CD8-positive, alpha-beta memory T cell (primary cell): ENCODE measurements at regions not wholly inside any gene's neighbourhood (a gene's known extent, or its start where the extent isn't known, plus 50 kb on each side); places are given as distances from the start of the nearest gene placed in this dataset.
A peak's percentile ranks its signal among the peaks of the same experiment; 100 is the strongest.

ENCODE experiments used
- CTCF ChIA-PET: fragments of 350-600 bp; sonication (Branson Sonifier 250); formaldehyde crosslinking; loops from one replicate; lab custom pipeline; 2021; ENCODE audit warnings: antibody characterized with exemption; lab: Charles Lee
- POLR2A ChIA-PET: fragments of 350-600 bp; sonication (Branson Sonifier 250); formaldehyde crosslinking; loops from one replicate; lab custom pipeline; 2021; ENCODE audit warnings: antibody characterized with exemption; lab: Charles Lee
- DNase-seq, 5 donors: peaks; one replicate each; pipeline versions ENCODE4 v3.0.0 to v3.0.0-alpha.2; 2020 to 2022; ENCODE audit warnings: mixed read lengths in 1 of 5
- H3K27ac ChIP-seq: one replicate; pipeline ENCODE4 v1.7.0; 2013; ENCODE audit warnings: low read depth, mild to moderate bottlenecking, low read length, moderate library complexity
- H3K27me3 ChIP-seq: 2 replicates; pipeline ENCODE4 v1.7.0; 2013; ENCODE audit warnings: low read length, mild to moderate bottlenecking; ENCODE audit not compliant: insufficient read depth, poor library complexity, severe bottlenecking
- H3K36me3 ChIP-seq: 2 replicates; pipeline ENCODE4 v1.7.0; 2013; ENCODE audit warnings: mild to moderate bottlenecking, low read length, moderate library complexity; ENCODE audit not compliant: insufficient read depth
- H3K4me1 ChIP-seq: 2 replicates; pipeline ENCODE4 v1.7.0; 2013; ENCODE audit warnings: mild to moderate bottlenecking, low read length, moderate library complexity; ENCODE audit not compliant: insufficient read depth
- H3K4me3 ChIP-seq: 2 replicates; pipeline ENCODE4 v1.7.0; 2013; ENCODE audit warnings: mild to moderate bottlenecking, low read length
- H3K9me3 ChIP-seq: 2 replicates; pipeline ENCODE4 v1.7.0; 2013; ENCODE audit warnings: mild to moderate bottlenecking, low read length
- H3K27ac Mint-ChIP-seq, 8 donors: one replicate each; pipeline ENCODE4 v1.8.0; 2020 to 2021; ENCODE audit warnings: mixed read lengths in 8 of 8, mild to moderate bottlenecking in 6 of 8, inconsistent platforms in 3 of 8, moderate library complexity in 3 of 8
- H3K27me3 Mint-ChIP-seq, 2 donors: one replicate each; pipeline ENCODE4 v1.8.0; 2020 to 2021; ENCODE audit warnings: mixed read lengths in 2 of 2, mild to moderate bottlenecking in 1 of 2, moderate library complexity in 1 of 2
- H3K36me3 Mint-ChIP-seq, 3 donors: one replicate each; pipeline ENCODE4 v1.8.0; 2020 to 2021; ENCODE audit warnings: mixed read lengths in 3 of 3, inconsistent platforms in 1 of 3, mild to moderate bottlenecking in 1 of 3
- H3K4me1 Mint-ChIP-seq, 3 donors: one replicate each; pipeline ENCODE4 v1.8.0; 2020 to 2021; ENCODE audit warnings: mixed read lengths in 3 of 3, inconsistent platforms in 1 of 3, mild to moderate bottlenecking in 1 of 3
- H3K4me3 Mint-ChIP-seq, 7 donors: one replicate each; pipeline ENCODE4 v1.8.0; 2020 to 2021; ENCODE audit warnings: mixed read lengths in 7 of 7, mild to moderate bottlenecking in 6 of 7, moderate library complexity in 4 of 7, inconsistent platforms in 2 of 7
- H3K9me3 Mint-ChIP-seq, 5 donors: one replicate each; pipeline ENCODE4 v1.8.0; 2020 to 2022; ENCODE audit warnings: mixed read lengths in 5 of 5, mild to moderate bottlenecking in 3 of 5, moderate library complexity in 2 of 5, inconsistent platforms in 1 of 5

DNA sequence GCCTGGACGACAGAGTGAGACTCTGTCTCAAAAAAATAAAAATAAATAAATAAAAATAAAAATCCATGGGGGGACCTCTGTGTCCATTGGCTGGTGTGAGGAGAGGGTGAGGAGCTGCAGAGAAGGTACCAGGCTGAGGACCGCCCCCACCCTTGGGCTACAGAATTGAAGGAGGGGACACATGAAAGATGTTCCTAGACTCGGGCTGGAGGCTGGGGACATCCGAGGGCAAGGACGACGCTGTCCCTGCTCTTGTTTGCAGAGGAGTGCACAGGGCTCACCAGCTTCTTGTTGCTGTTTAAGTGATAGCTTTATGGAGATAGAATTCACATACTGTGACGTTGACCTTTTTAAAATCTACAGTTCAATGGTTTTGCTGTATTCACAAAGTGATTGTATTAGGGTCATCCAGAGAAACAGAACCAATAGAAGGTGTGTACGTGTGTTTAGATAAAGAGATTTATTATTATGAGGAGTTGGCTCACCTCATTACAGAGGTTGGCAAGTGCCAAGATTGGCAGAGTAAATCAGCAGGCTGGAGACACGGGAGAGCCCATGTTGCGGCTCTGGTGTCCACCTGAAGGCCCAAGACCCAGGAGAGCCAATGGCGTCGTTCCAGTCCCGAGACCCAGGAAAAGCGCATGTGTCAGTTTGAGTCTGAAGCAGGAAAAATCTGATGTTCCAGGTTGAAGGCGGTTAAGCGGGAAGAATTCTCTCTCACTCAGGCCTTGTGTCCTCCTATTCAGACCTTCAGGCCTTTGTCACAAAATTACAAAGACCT is 320.7 kb downstream of the SEC14L1 start:
- ChIA-PET CTCF (interaction anchor here (0.8 to 3.4 kb wide), 4 partner anchors 11 to 61 kb away, joined by 3 to 17 read pairs (median 5); no protein-coding TSS in a partner anchor), POLR2A (interaction anchor here (0.6 to 0.9 kb wide), 2 partner anchors 17 to 96 kb away, joined by 3 read pairs; no protein-coding TSS in a partner anchor)
- H3K4me3 Mint-ChIP-seq, result peak overlapping the region; percentile 76 to 99 (median 93)
- H3K36me3 Mint-ChIP-seq, result peaks cover 0 to 56% (median 7%) of the 10 kb centered on the region in 3 donors
- H3K27ac Mint-ChIP-seq, result peak overlapping the region; percentile 87 to 100 (median 98)
- Histone ChIP-seq H3K27ac (peak overlapping the region; percentile 9), H3K9me3 (no peaks in the 10 kb centered on the region), H3K27me3 (no peaks in the 10 kb centered on the region), H3K4me3 (peak overlapping the region; percentile 30), H3K4me1 (peaks cover 95% of the 10 kb centered on the region), H3K36me3 (no peaks in the 10 kb centered on the region)
- no peaks in the 10 kb centered on the region for H3K9me3 Mint-ChIP-seq
- DNase-seq, result no peak
- H3K4me1 Mint-ChIP-seq, result peaks cover 82 to 96% (median 92%) of the 10 kb centered on the region in 3 donors
- peaks cover 0 to 6% of the 10 kb centered on the region in 2 donors for H3K27me3 Mint-ChIP-seq

DNA sequence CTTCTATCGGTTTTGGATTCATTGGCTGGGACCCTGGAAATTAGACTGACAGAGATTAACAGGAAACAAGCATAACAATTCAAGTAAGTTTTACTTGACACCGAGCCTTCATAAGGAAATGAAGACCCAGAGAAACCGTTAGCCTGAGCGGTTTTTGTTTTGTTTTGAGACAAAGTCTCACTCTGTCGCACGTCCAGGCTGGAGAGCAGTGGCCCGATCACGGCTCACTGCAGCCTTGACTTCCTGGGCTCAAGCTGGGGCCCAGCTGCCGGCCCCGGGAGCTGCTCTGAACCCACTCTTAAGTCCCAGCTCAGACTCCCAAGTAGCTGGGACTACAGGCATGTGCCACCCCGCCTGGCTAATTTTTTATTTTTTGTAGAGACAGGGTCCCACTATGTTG is 321.3 kb downstream of the SEC14L1 start:
- Mint-ChIP-seq H3K27me3 (peaks cover 0 to 6% of the 10 kb centered on the region in 2 donors), H3K36me3 (peaks cover 0 to 57% (median 7%) of the 10 kb centered on the region in 3 donors), H3K9me3 (no peaks in the 10 kb centered on the region), H3K27ac (peak overlapping the region; percentile 87 to 100 (median 98)), H3K4me1 (peaks cover 85 to 97% (median 95%) of the 10 kb centered on the region in 3 donors), H3K4me3 (peak overlapping the region; percentile 76 to 99 (median 93))
- POLR2A ChIA-PET, result interaction anchor here (0.9 kb wide), 1 partner anchor 17 kb away, joined by 3 read pairs; no protein-coding TSS in a partner anchor
- H3K9me3 ChIP-seq, result no peaks in the 10 kb centered on the region
- DNase-seq, result peak in 2 of 5 donors; percentile 46 to 50
- H3K4me1 ChIP-seq, result peaks cover 95% of the 10 kb centered on the region
- peak overlapping the region; percentile 9 for H3K27ac ChIP-seq
- peak overlapping the region; percentile 30 for H3K4me3 ChIP-seq
- CTCF ChIA-PET, result interaction anchor here (0.8 to 3.4 kb wide), 4 partner anchors 11 to 61 kb away, joined by 3 to 17 read pairs (median 4); no protein-coding TSS in a partner anchor
- H3K36me3 ChIP-seq, result peaks cover 5% of the 10 kb centered on the region
- H3K27me3 ChIP-seq, result no peaks in the 10 kb centered on the region

DNA sequence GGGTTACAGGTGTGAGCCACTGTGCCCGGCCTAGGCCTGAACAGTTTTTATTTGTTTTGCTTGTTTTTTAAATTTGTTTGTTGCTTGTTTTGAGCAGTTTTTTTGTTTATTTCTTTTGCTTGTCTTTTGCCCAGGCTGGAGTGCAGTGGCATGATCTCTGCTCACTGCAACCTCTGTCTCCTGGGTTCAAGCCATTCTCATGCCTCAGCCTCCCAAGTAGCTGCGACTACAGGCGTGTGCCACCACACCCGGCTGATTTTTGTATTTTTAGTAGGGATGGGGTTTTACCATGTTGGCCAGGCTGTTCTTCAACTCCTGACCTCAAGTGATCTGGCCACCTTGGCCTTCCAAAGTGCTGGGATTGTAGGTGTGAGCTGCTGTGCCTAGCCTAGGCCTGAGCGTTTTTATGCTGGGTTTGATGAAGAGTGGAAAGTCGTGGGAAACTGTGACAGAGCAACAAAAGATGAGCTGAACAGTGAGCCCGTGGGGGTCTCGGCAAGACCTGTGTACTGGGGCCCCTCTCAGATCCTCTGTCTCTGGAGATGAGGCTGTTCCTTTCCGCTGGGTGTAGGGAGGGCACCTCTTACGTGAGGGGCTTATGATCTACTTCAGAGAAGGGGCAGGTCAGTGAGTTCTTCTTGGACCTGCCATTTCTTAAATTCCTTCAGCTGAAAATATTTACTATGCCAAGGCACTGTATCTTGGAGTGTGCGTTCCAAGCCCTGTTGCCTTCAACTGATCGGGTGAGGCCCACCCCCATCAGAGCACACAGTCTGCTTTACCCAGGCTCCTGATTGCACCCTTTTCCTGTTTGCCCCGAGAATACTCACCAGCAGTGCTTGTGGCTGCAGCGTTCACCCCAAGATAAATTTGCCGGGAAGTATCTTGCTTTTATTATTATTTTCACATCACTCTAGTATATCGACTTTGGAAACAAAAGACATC is 322.1 kb downstream of the SEC14L1 start:
- H3K4me1 Mint-ChIP-seq, result peaks cover 79 to 96% (median 89%) of the 10 kb centered on the region in 3 donors
- DNase-seq, result no peak
- peaks cover 95% of the 10 kb centered on the region for H3K4me1 ChIP-seq
- no peaks in the 10 kb centered on the region for H3K9me3 ChIP-seq
- H3K4me3 ChIP-seq, result no peak overlapping the region
- H3K36me3 Mint-ChIP-seq, result peaks cover 0 to 57% (median 7%) of the 10 kb centered on the region in 3 donors
- peaks cover 0 to 6% of the 10 kb centered on the region in 2 donors for H3K27me3 Mint-ChIP-seq
- H3K36me3 ChIP-seq, result peaks cover 6% of the 10 kb centered on the region
- H3K9me3 Mint-ChIP-seq, result no peaks in the 10 kb centered on the region
- CTCF ChIA-PET, result interaction anchor here (0.8 to 3.4 kb wide), 4 partner anchors 12 to 62 kb away, joined by 3 to 17 read pairs (median 4); no protein-coding TSS in a partner anchor
- H3K27ac Mint-ChIP-seq, result peak overlapping the region; percentile 87 to 100 (median 98)
- no peaks in the 10 kb centered on the region for H3K27me3 ChIP-seq
- POLR2A ChIA-PET, result interaction anchor here (0.8 to 1.8 kb wide), 6 partner anchors 8 to 72 kb away, joined by 3 to 7 read pairs (median 3); no protein-coding TSS in a partner anchor
- peak overlapping the region; percentile 9 for H3K27ac ChIP-seq
- peak overlapping the region; percentile 70 to 99 (median 93) for H3K4me3 Mint-ChIP-seq

DNA sequence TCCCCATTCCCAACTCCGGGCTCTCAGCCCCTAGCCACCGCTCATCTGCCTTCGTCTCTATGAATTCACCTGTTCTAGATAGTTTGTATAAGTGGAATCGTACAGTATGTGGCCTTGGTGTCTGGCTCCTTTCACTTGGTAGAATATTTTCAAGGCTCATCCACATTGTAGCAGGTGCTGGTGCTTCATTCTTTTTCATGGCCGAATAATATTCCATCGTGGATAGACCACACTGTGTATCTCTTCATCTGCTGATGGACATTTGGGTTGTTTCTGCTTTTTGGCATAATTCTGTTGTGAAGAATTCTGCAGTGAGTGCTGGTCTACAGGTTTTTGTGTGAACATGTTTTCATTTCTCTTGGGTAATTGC is 324.2 kb downstream of the SEC14L1 start:
- Mint-ChIP-seq H3K27me3 (peaks cover 0 to 6% of the 10 kb centered on the region in 2 donors), H3K9me3 (no peaks in the 10 kb centered on the region), H3K4me3 (peak overlapping the region; percentile 41 to 90 (median 84)), H3K36me3 (peaks cover 8 to 61% (median 17%) of the 10 kb centered on the region in 3 donors), H3K27ac (peak overlapping the region; percentile 81 to 98 (median 93)), H3K4me1 (peaks cover 78 to 97% (median 88%) of the 10 kb centered on the region in 3 donors)
- Histone ChIP-seq H3K4me1 (peaks cover 93% of the 10 kb centered on the region), H3K27ac (no peak overlapping the region), H3K9me3 (no peaks in the 10 kb centered on the region), H3K27me3 (no peaks in the 10 kb centered on the region), H3K4me3 (peak overlapping the region; percentile 59), H3K36me3 (peaks cover 18% of the 10 kb centered on the region)
- POLR2A ChIA-PET, result interaction anchor here (0.5 to 2.1 kb wide), 8 partner anchors 11 to 132 kb away, joined by 3 to 15 read pairs (median 4); no protein-coding TSS in a partner anchor
- DNase-seq, result no peak
- CTCF ChIA-PET, result interaction anchor here (1.1 to 1.7 kb wide), 6 partner anchors 8 to 82 kb away, joined by 3 to 9 read pairs (median 4); no protein-coding TSS in a partner anchor

DNA sequence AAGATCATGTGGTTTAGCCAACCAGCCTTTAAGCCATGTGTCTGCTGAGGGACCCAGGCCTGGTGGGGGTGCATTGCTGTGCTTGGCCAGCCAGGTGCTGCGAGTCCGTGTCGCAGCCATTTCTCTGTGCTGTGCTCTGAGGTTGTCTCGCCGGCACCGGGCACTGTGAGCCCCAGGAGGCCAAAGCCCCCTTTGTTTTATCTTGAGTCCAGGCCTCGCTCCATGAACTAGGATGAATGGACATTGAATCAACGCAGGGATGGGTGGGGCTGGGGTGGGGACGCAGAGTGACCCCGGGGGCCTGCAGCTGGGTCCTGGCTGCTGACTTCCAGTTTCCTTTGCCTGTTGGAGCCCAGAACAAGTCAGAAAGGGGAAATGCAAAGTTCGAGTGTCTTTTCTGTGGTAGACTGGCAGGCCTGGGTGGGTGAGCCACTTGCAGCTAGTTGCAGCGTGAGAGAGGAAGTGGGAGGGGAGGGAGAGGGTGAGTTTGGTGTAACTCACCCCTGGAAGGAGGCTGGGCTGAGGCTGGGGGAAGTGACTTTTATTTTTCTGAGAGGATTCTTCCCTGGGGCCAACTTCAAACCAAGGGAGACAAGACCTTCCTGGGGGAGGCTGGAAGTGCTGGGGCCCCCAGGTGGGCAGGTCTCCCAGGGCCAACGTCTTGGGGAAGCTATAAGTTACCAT is 324.7 kb downstream of the SEC14L1 start:
- peak overlapping the region; percentile 81 to 98 (median 93) for H3K27ac Mint-ChIP-seq
- Histone ChIP-seq H3K4me3 (peak overlapping the region; percentile 59), H3K4me1 (peaks cover 93% of the 10 kb centered on the region), H3K36me3 (peaks cover 23% of the 10 kb centered on the region), H3K27ac (peak overlapping the region; percentile 27), H3K9me3 (no peaks in the 10 kb centered on the region), H3K27me3 (no peaks in the 10 kb centered on the region)
- DNase-seq, result peak; percentile 56 to 88 (median 81)
- ChIA-PET POLR2A (interaction anchor here (0.5 to 2.1 kb wide), 18 partner anchors 8 to 134 kb away, joined by 3 to 15 read pairs (median 4); no protein-coding TSS in a partner anchor), CTCF (interaction anchor here (1.1 to 1.7 kb wide), 9 partner anchors 9 to 134 kb away, joined by 3 to 9 read pairs (median 5); no protein-coding TSS in a partner anchor)
- H3K36me3 Mint-ChIP-seq, result peaks cover 13 to 65% (median 22%) of the 10 kb centered on the region in 3 donors
- no peaks in the 10 kb centered on the region for H3K9me3 Mint-ChIP-seq
- H3K4me1 Mint-ChIP-seq, result peaks cover 78 to 97% (median 88%) of the 10 kb centered on the region in 3 donors
- H3K4me3 Mint-ChIP-seq, result peak overlapping the region; percentile 41 to 90 (median 84)
- peaks cover 0 to 6% of the 10 kb centered on the region in 2 donors for H3K27me3 Mint-ChIP-seq

DNA sequence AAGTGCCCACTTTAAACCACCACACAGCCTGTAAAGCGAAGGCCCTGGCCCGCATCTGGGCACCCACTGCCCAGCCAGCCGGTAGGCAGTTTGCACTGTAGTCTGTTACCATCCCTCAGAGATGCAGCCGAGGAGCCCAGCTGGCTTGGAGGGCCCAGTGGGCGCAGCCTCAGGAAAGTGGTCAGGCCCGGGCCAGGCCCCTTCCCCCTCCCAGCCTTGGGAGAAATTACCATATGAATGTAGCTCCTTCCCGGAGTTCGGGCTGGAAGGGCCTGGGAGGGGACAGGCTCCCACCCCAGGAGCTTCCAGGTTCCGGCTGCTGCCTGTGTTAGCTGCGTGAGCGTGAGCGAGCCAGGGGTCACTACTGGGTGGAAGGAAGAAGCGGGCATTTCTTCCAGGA is 325.4 kb downstream of the SEC14L1 start:
- H3K4me3 ChIP-seq, result peak overlapping the region; percentile 41
- peak overlapping the region; percentile 41 to 90 (median 84) for H3K4me3 Mint-ChIP-seq
- peaks cover 14 to 72% (median 24%) of the 10 kb centered on the region in 3 donors for H3K36me3 Mint-ChIP-seq
- H3K27ac ChIP-seq, result no peak overlapping the region
- peaks cover 0 to 6% of the 10 kb centered on the region in 2 donors for H3K27me3 Mint-ChIP-seq
- H3K9me3 ChIP-seq, result no peaks in the 10 kb centered on the region
- H3K27me3 ChIP-seq, result no peaks in the 10 kb centered on the region
- no peak for DNase-seq
- no peaks in the 10 kb centered on the region for H3K9me3 Mint-ChIP-seq
- H3K27ac Mint-ChIP-seq, result peak overlapping the region; percentile 81 to 98 (median 93)
- H3K36me3 ChIP-seq, result peaks cover 29% of the 10 kb centered on the region
- POLR2A ChIA-PET, result interaction anchor here (0.7 to 2.1 kb wide), 16 partner anchors 9 to 135 kb away, joined by 3 to 15 read pairs (median 4); no protein-coding TSS in a partner anchor
- peaks cover 95% of the 10 kb centered on the region for H3K4me1 ChIP-seq
- H3K4me1 Mint-ChIP-seq, result peaks cover 79 to 97% (median 88%) of the 10 kb centered on the region in 3 donors
- CTCF ChIA-PET, result interaction anchor here (0.9 to 1.7 kb wide), 12 partner anchors 9 to 134 kb away, joined by 3 to 9 read pairs (median 4); no protein-coding TSS in a partner anchor
